ENCODE measurements at regions not wholly inside any gene's neighbourhood (a gene's known extent, or its start where the extent isn't known, plus 50 kb on each side); places are given as distances from the start of the nearest gene placed in this dataset.

GRCh38 chrX:74111245-74111644, 192.7 kb upstream of the ZCCHC13 start:
- TF ChIP-seq CTCF (IDR thresholded peaks at IDR 0.05; ENCODE audit: borderline replicate concordance, extremely low read depth, low read length, poor library complexity, severe bottlenecking), result no peak
- no peak for TF ChIP-seq EZH2 (IDR thresholded peaks at IDR 0.05; ENCODE audit: borderline replicate concordance, low read depth, low read length, severe bottlenecking)
